ENCODE measurements at regions not wholly inside any gene's neighbourhood (a gene's known extent, or its start where the extent isn't known, plus 50 kb on each side); places are given as distances from the start of the nearest gene placed in this dataset.
A peak's percentile ranks its signal among the peaks of the same experiment; 100 is the strongest.

GRCh38 chr12:30506411-30506810 lies 189.3 kb downstream of the IPO8 start:
- DNase-seq, result no peak

- no peak for DNase-seq
These were observed 194.0 kb downstream of the IPO8 start for GRCh38 chr12:30501718-30502117.

- DNase-seq, result no peak
These were observed 195.1 kb downstream of the IPO8 start for GRCh38 chr12:30500532-30500931.

- DNase-seq, result no peak
These were observed 210.3 kb downstream of the IPO8 start for GRCh38 chr12:30485230-30485890.

- DNase-seq, result no peak
These were observed 211.0 kb downstream of the IPO8 start for GRCh38 chr12:30484658-30485057.

GRCh38 chr12:30482650-30483049 lies 213.0 kb downstream of the IPO8 start:
- no peak for DNase-seq

GRCh38 chr12:30473274-30473673 lies 222.4 kb downstream of the IPO8 start:
- DNase-seq, result no peak

GRCh38 chr12:30466093-30466585 lies 229.5 kb downstream of the IPO8 start:
- DNase-seq, result no peak

GRCh38 chr12:30463636-30464035 lies 232.0 kb downstream of the IPO8 start:
- no peak for DNase-seq

- no peak for DNase-seq
These were observed 233.4 kb downstream of the IPO8 start for GRCh38 chr12:30462249-30462648.

GRCh38 chr12:30461026-30461615 lies 234.5 kb downstream of the IPO8 start:
- DNase-seq, result no peak

- DNase-seq, result no peak
These were observed 237.2 kb downstream of the IPO8 start for GRCh38 chr12:30458453-30458852.

GRCh38 chr12:30457621-30458289 lies 237.9 kb downstream of the IPO8 start:
- DNase-seq, result peak; percentile 3

GRCh38 chr12:30450872-30451271 lies 244.8 kb downstream of the IPO8 start:
- peak; percentile 4 for DNase-seq

- DNase-seq, result no peak
These were observed 245.4 kb downstream of the IPO8 start for GRCh38 chr12:30450226-30450625.

- DNase-seq, result no peak
These were observed 247.6 kb downstream of the IPO8 start for GRCh38 chr12:30448038-30448437.

GRCh38 chr12:30447061-30447750 lies 248.5 kb downstream of the IPO8 start:
- no peak for DNase-seq

GRCh38 chr12:30442461-30442860 lies 253.2 kb downstream of the IPO8 start:
- no peak for DNase-seq

- peak; percentile 28 for DNase-seq
These were observed 254.7 kb downstream of the IPO8 start for GRCh38 chr12:30440826-30441602.

GRCh38 chr12:30439201-30439600 lies 256.5 kb downstream of the IPO8 start:
- no peak for DNase-seq

- no peak for DNase-seq
These were observed 257.0 kb downstream of the IPO8 start for GRCh38 chr12:30438601-30439041.

- DNase-seq, result no peak
These were observed 258.1 kb downstream of the IPO8 start for GRCh38 chr12:30437616-30438015.

GRCh38 chr12:30437044-30437443 lies 258.6 kb downstream of the IPO8 start:
- DNase-seq, result no peak
